Gastroesophageal sphincter (tissue), 3 donors: ENCODE measurements at regions not wholly inside any gene's neighbourhood (a gene's known extent, or its start where the extent isn't known, plus 50 kb on each side); places are given as distances from the start of the nearest gene placed in this dataset.

Experiments
- EP300 ChIP-seq: sonication (generic); formaldehyde crosslinking; IDR thresholded peaks from one replicate; pipeline ENCODE4 v1.6.1; 2017; ENCODE audit warnings: antibody characterized with exemption, mild to moderate bottlenecking
- POLR2A ChIP-seq, 2 donors: fragments of 450-650 bp; IDR thresholded peaks; one replicate each; pipeline ENCODE4 v1.6.1; 2017; ENCODE audit warnings: antibody characterized with exemption in 2 of 2, mild to moderate bottlenecking in 2 of 2, moderate library complexity in 1 of 2
- POLR2AphosphoS5 ChIP-seq: sonication (generic); formaldehyde crosslinking; IDR thresholded peaks from one replicate; pipeline ENCODE4 v1.6.1; 2017; ENCODE audit warnings: antibody characterized with exemption
- TF ChIP-seq, protein P1 (sequence below), 4 experiments: fragments of 200-600 bp in 2 of 4; fragments of 450-650 bp in 2 of 4; sonication (generic) in 1 of 4; IDR thresholded peaks; one replicate each; pipeline ENCODE4 v1.5.1; 2017 to 2019; ENCODE audit warnings: antibody characterized with exemption in 4 of 4, mild to moderate bottlenecking in 2 of 4, moderate library complexity in 2 of 4

GRCh38 chr5:128002425-128002824, 81.1 kb upstream of the SLC12A2 start:
- TF ChIP-seq, protein P1, sequence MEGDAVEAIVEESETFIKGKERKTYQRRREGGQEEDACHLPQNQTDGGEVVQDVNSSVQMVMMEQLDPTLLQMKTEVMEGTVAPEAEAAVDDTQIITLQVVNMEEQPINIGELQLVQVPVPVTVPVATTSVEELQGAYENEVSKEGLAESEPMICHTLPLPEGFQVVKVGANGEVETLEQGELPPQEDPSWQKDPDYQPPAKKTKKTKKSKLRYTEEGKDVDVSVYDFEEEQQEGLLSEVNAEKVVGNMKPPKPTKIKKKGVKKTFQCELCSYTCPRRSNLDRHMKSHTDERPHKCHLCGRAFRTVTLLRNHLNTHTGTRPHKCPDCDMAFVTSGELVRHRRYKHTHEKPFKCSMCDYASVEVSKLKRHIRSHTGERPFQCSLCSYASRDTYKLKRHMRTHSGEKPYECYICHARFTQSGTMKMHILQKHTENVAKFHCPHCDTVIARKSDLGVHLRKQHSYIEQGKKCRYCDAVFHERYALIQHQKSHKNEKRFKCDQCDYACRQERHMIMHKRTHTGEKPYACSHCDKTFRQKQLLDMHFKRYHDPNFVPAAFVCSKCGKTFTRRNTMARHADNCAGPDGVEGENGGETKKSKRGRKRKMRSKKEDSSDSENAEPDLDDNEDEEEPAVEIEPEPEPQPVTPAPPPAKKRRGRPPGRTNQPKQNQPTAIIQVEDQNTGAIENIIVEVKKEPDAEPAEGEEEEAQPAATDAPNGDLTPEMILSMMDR (IDR thresholded peaks at IDR 0.05) = no peak
- TF ChIP-seq EP300 (no peak), POLR2AphosphoS5 (no peak), POLR2A (IDR thresholded peaks at IDR 0.05) (no peak)
